Endodermal cell (in vitro differentiated cells): ENCODE measurements at regions not wholly inside any gene's neighbourhood (a gene's known extent, or its start where the extent isn't known, plus 50 kb on each side); places are given as distances from the start of the nearest gene placed in this dataset.

ENCODE experiments used
- DNase-seq: peaks from one replicate; pipeline ENCODE4 v3.0.0-alpha.2; 2017
- H3K27ac ChIP-seq: 2 replicates; pipeline ENCODE4 v1.5.1; 2013; ENCODE audit warnings: mild to moderate bottlenecking, low read depth, low read length, moderate library complexity
- H3K27me3 ChIP-seq: 2 replicates; pipeline ENCODE4 v1.6.1; 2013; ENCODE audit warnings: mild to moderate bottlenecking, low read length, moderate library complexity; ENCODE audit not compliant: insufficient read depth, control insufficient read depth, poor library complexity, severe bottlenecking
- H3K36me3 ChIP-seq: 2 replicates; pipeline ENCODE4 v1.7.0; 2013; ENCODE audit warnings: mild to moderate bottlenecking, low read length, moderate library complexity; ENCODE audit not compliant: control insufficient read depth, insufficient read depth
- H3K4me1 ChIP-seq: one replicate; pipeline ENCODE4 v1.7.0; 2013; ENCODE audit warnings: low read length; ENCODE audit not compliant: control insufficient read depth, insufficient read depth
- H3K4me3 ChIP-seq: 2 replicates; pipeline ENCODE4 v1.5.1; 2013; ENCODE audit warnings: mild to moderate bottlenecking, low read length, moderate library complexity
- H3K9ac ChIP-seq: 2 replicates; pipeline ENCODE4 v1.6.1; 2013; ENCODE audit warnings: mild to moderate bottlenecking, low read length, moderate library complexity; ENCODE audit not compliant: poor library complexity, severe bottlenecking; ENCODE audit errors: extremely low read depth
- H3K9me3 ChIP-seq: 2 replicates; pipeline ENCODE4 v1.6.1; 2013; ENCODE audit warnings: mild to moderate bottlenecking, low read length, moderate library complexity; ENCODE audit not compliant: control insufficient read depth
- H3K27ac Mint-ChIP-seq: 2 replicates; pipeline ENCODE4 v1.8.0; 2020; ENCODE audit warnings: mixed read lengths
- H3K27me3 Mint-ChIP-seq: 2 replicates; pipeline ENCODE4 v1.8.0; 2021; ENCODE audit warnings: mild to moderate bottlenecking, mixed read lengths; ENCODE audit not compliant: insufficient read depth
- H3K36me3 Mint-ChIP-seq: 2 replicates; pipeline ENCODE4 v1.8.0; 2020; ENCODE audit warnings: low read depth, mixed read lengths
- H3K4me1 Mint-ChIP-seq: 2 replicates; pipeline ENCODE4 v1.8.0; 2020; ENCODE audit warnings: mixed read lengths
- H3K4me3 Mint-ChIP-seq: 2 replicates; pipeline ENCODE4 v1.8.0; 2020; ENCODE audit warnings: mild to moderate bottlenecking, moderate library complexity, mixed read lengths
- H3K9me3 Mint-ChIP-seq: 2 replicates; pipeline ENCODE4 v1.8.0; 2020; ENCODE audit warnings: mild to moderate bottlenecking, mixed read lengths
- WGBS, 2 experiments: methylation state at CpG; one replicate each; pipeline versions ENCODE4 v1.1.5 to v1.1.7; 2013; ENCODE audit warnings: missing lambda C conversion rate in 2 of 2, mixed read lengths in 1 of 2; ENCODE audit not compliant: insufficient coverage in 1 of 2, insufficient read length in 1 of 2; 5-methylcytosine and 5-hydroxymethylcytosine counted together
- TF ChIP-seq, protein P1 (sequence below): fragments of 200-600 bp; sonication (generic); conservative IDR thresholded peaks from 2 replicates; pipeline ENCODE4 v1.5.0; 2021; ENCODE audit warnings: antibody characterized with exemption, mild to moderate bottlenecking

DNA sequence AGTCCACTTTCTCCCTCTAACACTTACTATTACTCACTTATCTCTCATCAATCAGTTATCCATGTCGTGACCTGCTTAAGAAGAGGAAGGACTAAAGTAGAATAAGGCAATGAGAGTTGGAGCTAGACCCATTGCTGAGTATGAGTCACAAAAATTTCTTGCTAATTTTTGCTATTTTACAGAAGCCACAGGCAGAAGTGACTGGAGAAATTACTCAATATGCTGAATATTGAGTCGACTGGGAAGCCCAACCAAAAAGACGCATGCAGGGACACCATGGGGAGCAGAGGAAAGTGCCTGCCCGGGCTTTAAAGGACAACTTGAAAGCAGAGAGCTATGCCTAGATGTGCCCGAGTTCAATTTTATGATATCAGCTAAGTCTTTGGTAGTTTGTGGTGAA, 115.4 kb upstream of the FOXG1 start:
- no peaks in the 10 kb centered on the region for H3K4me1 ChIP-seq
- WGBS, 2 experiments, result 54 to 73% methylated on average over 4 to 5 of the region's 5 CpGs
- peaks cover 3% of the 10 kb centered on the region for H3K4me1 Mint-ChIP-seq

DNA sequence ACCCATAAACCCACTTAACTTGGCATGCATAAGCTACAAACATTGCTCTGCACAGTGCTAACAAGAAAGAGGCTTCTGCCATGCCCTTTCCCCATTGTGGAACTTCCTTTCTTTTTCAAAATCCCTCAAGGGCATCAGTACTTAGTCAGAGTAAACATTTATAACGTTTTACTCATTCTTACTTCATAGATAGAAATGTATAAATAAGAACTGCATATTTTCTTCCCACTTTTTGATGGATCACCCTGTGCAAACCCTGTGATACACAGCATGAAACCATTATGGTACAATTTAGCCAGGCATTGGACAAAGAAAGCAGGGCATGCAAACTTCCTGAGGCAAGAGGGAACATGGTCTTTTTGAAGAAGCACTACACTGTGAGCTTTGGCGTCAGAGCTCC, 113.8 kb upstream of the FOXG1 start:
- H3K27me3 Mint-ChIP-seq, result no peaks in the 10 kb centered on the region
- WGBS, 2 experiments, result 53 to 56% methylated on average over 2 of the region's 2 CpGs
- no peaks in the 10 kb centered on the region for H3K9me3 ChIP-seq
- H3K9ac ChIP-seq, result no peak overlapping the region
- H3K4me3 ChIP-seq, result no peak overlapping the region
- no peaks in the 10 kb centered on the region for H3K27me3 ChIP-seq
- H3K9me3 Mint-ChIP-seq, result peaks cover 2% of the 10 kb centered on the region
- peak overlapping the region; percentile 12 for H3K27ac ChIP-seq
- no peak for DNase-seq
- H3K4me3 Mint-ChIP-seq, result no peak overlapping the region
- no peak overlapping the region for H3K27ac Mint-ChIP-seq
- TF ChIP-seq, protein P1, sequence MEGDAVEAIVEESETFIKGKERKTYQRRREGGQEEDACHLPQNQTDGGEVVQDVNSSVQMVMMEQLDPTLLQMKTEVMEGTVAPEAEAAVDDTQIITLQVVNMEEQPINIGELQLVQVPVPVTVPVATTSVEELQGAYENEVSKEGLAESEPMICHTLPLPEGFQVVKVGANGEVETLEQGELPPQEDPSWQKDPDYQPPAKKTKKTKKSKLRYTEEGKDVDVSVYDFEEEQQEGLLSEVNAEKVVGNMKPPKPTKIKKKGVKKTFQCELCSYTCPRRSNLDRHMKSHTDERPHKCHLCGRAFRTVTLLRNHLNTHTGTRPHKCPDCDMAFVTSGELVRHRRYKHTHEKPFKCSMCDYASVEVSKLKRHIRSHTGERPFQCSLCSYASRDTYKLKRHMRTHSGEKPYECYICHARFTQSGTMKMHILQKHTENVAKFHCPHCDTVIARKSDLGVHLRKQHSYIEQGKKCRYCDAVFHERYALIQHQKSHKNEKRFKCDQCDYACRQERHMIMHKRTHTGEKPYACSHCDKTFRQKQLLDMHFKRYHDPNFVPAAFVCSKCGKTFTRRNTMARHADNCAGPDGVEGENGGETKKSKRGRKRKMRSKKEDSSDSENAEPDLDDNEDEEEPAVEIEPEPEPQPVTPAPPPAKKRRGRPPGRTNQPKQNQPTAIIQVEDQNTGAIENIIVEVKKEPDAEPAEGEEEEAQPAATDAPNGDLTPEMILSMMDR, result no peak
- H3K4me1 Mint-ChIP-seq, result peaks cover 3% of the 10 kb centered on the region
- H3K4me1 ChIP-seq, result no peaks in the 10 kb centered on the region
- no peaks in the 10 kb centered on the region for H3K36me3 Mint-ChIP-seq
- no peaks in the 10 kb centered on the region for H3K36me3 ChIP-seq

More for the DNA sequence above, 115.4 kb upstream of the FOXG1 start:
- DNase-seq, result peak; percentile 56
- no peak overlapping the region for H3K9ac ChIP-seq
- no peaks in the 10 kb centered on the region for H3K36me3 ChIP-seq
- Mint-ChIP-seq H3K9me3 (peaks cover 2% of the 10 kb centered on the region), H3K27ac (no peak overlapping the region), H3K36me3 (no peaks in the 10 kb centered on the region), H3K27me3 (no peaks in the 10 kb centered on the region), H3K4me3 (no peak overlapping the region)
- no peaks in the 10 kb centered on the region for H3K27me3 ChIP-seq
- TF ChIP-seq, protein P1, result no peak
- H3K4me3 ChIP-seq, result no peak overlapping the region
- H3K27ac ChIP-seq, result no peak overlapping the region
- H3K9me3 ChIP-seq, result no peaks in the 10 kb centered on the region

DNA sequence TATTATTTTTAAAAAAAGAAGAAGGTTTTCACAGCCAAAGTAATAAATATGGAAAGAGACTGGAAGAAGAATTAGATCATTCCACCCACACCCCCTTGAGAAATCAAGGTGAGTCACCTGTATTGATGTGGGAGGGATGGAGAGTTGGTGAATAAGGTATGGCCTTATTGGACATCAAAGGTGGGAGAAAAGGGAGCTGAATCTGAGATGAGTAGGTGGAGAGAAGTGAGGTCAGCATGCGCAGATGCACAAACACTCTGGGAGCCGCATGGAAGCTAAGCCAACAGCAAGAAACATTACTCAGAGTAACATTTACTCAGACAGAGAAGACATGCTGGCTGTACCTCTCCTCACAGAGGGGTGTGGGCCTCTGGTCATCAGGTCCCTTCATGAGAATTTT, 113.1 kb upstream of the FOXG1 start:
- Histone ChIP-seq H3K9ac (no peak overlapping the region), H3K27ac (no peak overlapping the region), H3K36me3 (no peaks in the 10 kb centered on the region), H3K4me3 (no peak overlapping the region), H3K9me3 (no peaks in the 10 kb centered on the region), H3K4me1 (no peaks in the 10 kb centered on the region), H3K27me3 (no peaks in the 10 kb centered on the region)
- Mint-ChIP-seq H3K27me3 (no peaks in the 10 kb centered on the region), H3K4me3 (no peak overlapping the region), H3K4me1 (peaks cover 3% of the 10 kb centered on the region), H3K36me3 (no peaks in the 10 kb centered on the region), H3K27ac (no peak overlapping the region), H3K9me3 (peaks cover 2% of the 10 kb centered on the region)
- 100% methylated on average over 2 of the region's 2 CpGs for WGBS, 2 experiments
- TF ChIP-seq, protein P1, result no peak
- no peak for DNase-seq
